Spleen (tissue), 7 donors: ENCODE measurements at regions not wholly inside any gene's neighbourhood (a gene's known extent, or its start where the extent isn't known, plus 50 kb on each side); places are given as distances from the start of the nearest gene placed in this dataset.

Experiments used
- CTCF ChIP-seq, 11 experiments: fragments of 200-600 bp in 7 of 11; fragments of 450-650 bp in 4 of 11; sonication (generic) in 4 of 11; IDR thresholded peaks in 8 of 11; conservative IDR thresholded peaks in 3 of 11; 1 replicate in 7 of 11; 2 replicates in 4 of 11; pipeline versions ENCODE4 v1.4.0 to v1.8.0; 2016 to 2021; ENCODE audit warnings: antibody characterized with exemption in 11 of 11, inconsistent platforms in 4 of 11, mild to moderate bottlenecking in 1 of 11
- POLR2A ChIP-seq, 3 donors: fragments of 450-650 bp; IDR thresholded peaks; one replicate each; pipeline ENCODE4 v1.5.1; 2017; ENCODE audit warnings: antibody characterized with exemption in 3 of 3, mild to moderate bottlenecking in 1 of 3
- donor health status: DM: no; HTN: no; CAD: no; lungs with moderate emphysema.
- donor health status: DM: no; HTN: no; CAD: no.
- donor health status: DM: no; HTN: no; CAD: no.

DNA sequence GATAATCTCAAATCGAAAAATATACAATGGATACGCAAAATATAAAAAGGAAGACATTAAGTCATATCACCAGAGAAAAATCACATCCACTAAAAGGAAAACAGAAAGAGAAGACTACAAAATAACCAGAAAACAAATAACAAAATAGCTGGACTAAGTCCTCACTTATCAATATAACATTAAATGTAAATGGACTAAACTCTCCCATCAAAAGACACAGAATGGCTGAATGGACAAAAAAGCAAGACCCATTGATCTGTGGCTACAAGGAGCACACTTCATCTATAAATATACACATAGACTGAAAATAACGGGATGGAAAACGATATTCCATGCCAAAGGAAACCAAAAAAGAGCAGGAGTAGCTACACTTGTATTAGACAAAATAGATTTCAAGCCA is 161.0 kb upstream of the PRKD1 start:
- no peak for TF ChIP-seq CTCF (IDR thresholded peaks at IDR 0.05 in 8 of 11, conservative IDR thresholded peaks at IDR 0.05 in 3 of 11)
- TF ChIP-seq POLR2A (IDR thresholded peaks at IDR 0.05): no peak
